ENCODE measurements at regions not wholly inside any gene's neighbourhood (a gene's known extent, or its start where the extent isn't known, plus 50 kb on each side); places are given as distances from the start of the nearest gene placed in this dataset.
"Not testable (repeated sequence)": the region's sequence is repeated elsewhere in the genome, so short reads cannot be mapped to it uniquely, and the experiment has no call there.

DNA sequence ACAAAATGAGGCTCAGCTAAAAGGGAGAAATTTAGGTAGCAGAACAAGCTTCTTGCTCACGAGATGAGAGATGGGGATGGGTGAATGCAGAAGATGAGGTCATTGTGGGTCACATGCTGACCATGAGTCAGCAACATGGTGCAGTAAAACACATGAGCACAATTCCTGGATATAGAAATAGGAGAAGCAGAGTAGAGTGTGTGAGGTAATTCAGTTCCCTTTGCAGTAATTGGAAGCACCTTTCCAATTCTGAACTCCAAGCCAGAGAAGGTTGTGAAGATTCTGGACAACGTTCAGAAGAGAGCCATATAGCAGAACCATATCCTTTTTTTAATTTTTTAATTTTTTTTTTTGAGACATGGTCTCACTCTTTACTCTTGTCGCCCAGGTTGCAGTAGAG lies 62.0 kb upstream of the LMNTD1 start:
- POLR2A ChIA-PET: no interaction called here

DNA sequence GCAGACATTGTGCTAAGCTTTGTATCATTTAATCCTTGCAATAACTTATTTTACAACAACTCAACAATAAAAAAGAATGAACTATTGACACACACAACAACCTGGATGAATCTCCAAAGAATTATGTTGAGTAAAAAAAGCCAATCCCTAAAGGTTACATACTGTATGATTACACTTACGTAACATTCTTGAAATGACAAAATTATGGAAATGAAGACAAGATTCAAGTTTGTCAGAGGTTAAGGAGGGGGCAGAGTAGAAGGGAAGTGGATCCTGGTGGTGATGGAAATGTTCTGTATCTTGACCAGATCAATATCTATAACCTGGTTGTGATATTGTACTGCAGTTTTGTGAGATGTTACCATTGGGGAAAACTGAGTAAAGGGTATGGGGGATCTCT lies 63.2 kb upstream of the LMNTD1 start:
- POLR2A ChIA-PET: no interaction called here
- CTCF ChIA-PET: no interaction called here

More for the DNA sequence above, 62.0 kb upstream of the LMNTD1 start:
- CTCF ChIA-PET: no interaction called here

DNA sequence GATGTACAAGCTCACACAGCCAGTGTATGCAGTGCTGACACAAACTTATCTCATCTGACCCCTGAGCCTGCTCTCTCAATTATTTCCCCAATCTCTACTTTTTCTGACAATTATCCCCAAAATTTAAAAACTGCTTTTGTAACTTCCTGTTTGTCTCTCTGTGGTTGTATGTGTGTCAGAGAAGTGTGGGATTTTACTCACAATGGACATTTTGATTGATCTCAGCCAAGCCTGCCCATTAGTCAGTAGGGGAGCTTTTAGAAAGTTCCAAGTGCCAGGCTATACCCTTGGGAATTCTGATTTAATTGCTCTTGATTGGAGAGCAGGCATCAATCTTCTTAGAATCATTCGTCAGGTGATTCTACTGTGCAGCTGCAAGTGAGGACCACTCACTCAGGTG lies 64.9 kb upstream of the LMNTD1 start:
- ChIA-PET CTCF (no interaction called here), POLR2A (no interaction called here)

GRCh38 chr12:25623816-25624215 lies 70.7 kb upstream of the LMNTD1 start:
- CTCF ChIA-PET: no interaction called here
- POLR2A ChIA-PET: no interaction called here

GRCh38 chr12:25625146-25625545 lies 72.1 kb upstream of the LMNTD1 start:
- CTCF ChIA-PET: no interaction called here

DNA sequence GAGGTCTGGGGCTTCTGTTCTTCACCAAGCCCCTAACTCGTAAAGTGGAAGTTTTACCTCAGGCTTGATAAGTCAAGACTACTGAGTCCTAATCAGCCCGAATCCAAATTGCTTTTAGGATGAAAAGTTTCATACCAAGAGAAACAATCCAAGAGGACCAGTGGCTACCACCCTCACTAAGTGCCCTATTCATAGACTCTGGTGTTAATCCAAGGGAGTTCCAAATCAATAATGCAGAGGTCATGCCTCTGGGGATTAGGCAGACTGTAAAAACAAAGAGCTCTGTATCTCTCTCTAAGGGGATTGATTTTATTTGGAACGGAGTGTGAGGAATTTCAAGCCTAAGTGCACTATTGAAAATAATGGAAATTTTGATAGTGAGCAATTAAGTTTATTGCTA lies 76.3 kb upstream of the LMNTD1 start:
- ChIA-PET POLR2A (no interaction called here), CTCF (no interaction called here)

More at GRCh38 chr12:25625146-25625545, 72.1 kb upstream of the LMNTD1 start:
- POLR2A ChIA-PET: no interaction called here

GRCh38 chr12:25630735-25631515 lies 77.8 kb upstream of the LMNTD1 start:
- POLR2A ChIA-PET, CTCF ChIA-PET: not testable (repeated sequence)

DNA sequence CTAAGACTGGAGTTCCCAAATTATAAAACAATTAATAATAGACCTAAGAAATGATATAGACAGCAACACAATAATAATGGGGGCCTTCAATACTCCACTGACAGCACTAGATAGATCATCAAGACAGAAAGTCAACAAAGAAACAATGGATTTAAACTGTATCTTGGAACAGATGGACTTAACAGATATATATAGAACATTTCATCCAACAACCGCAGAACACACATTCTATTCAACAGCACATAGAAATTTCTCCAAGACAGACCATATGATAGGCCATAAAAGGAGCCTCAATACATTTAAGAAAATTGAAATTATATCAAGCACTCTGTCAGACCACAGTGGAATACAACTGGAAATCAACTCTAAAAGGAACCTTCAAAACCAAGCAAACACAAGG lies 80.1 kb upstream of the LMNTD1 start:
- CTCF ChIA-PET, POLR2A ChIA-PET: not testable (repeated sequence)

DNA sequence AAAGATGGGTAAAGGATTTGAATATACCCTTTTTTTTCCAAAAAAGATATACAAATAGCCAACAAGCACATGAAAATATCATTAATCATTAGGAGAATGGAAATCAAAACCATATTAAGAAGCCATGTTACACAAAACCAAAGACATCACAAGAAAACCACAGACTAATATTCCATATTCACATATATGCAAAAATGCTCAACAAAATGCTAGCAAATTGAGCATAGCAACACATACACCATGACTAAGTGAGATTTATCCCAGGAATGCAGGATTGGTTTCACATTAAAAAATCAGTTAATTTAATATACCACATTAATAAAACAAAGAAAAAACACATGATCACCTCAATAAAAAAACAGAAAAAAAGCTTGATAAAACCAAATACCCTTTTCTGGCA lies 84.7 kb upstream of the LMNTD1 start:
- CTCF ChIA-PET: no interaction called here
- POLR2A ChIA-PET: no interaction called here

- POLR2A ChIA-PET: no interaction called here
These were observed 86.3 kb upstream of the LMNTD1 start for GRCh38 chr12:25639406-25639805.

DNA sequence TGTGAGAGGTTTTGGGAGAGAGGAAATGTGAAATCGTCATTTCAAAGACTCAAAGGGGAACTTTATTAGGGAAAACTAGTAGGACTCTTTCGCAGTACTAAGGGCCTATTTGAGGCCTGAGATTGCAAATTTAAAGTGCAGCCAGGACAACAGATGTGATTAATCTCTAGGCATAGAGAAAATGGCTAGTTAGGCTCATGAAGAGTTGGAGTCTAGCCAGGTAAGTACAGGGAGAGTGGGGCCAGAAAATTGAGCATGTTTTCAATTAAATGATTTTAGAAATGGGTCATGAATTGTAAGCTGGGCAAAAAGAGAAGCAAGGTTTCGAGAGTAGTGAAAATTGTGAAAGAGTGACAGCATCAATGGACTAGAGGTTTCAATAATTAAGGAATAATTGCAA lies 91.9 kb upstream of the LMNTD1 start:
- ChIA-PET POLR2A (interaction anchor here (0.6 kb wide), 1 partner anchor 67 kb away, joined by 20 read pairs; no protein-coding TSS in a partner anchor), CTCF (no interaction called here)

More at GRCh38 chr12:25639406-25639805, 86.3 kb upstream of the LMNTD1 start:
- CTCF ChIA-PET: no interaction called here

DNA sequence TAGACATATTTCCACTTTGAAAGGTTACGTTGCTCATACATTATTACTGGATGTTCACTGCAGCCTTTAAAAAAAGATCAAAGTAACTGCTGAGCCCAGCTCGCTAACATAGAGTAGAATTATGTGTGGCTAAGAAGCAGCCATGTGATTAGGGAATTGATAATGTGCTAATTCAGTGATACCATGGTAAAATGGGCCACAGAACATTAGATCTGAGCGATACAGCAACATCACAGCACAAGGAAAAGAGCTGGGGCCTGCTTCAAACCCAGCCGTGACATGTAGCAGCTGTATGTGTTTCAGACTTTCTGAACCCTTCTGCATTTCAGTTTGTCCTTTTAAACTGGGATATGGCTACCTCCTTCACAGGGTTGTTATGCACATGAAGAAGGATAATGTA lies 92.3 kb upstream of the LMNTD1 start:
- CTCF ChIA-PET: no interaction called here
- POLR2A ChIA-PET: interaction anchor here (0.6 kb wide), 1 partner anchor 67 kb away, joined by 20 read pairs; no protein-coding TSS in a partner anchor

GRCh38 chr12:25651931-25652330 lies 98.8 kb upstream of the LMNTD1 start:
- CTCF ChIA-PET: no interaction called here
- POLR2A ChIA-PET: no interaction called here

DNA sequence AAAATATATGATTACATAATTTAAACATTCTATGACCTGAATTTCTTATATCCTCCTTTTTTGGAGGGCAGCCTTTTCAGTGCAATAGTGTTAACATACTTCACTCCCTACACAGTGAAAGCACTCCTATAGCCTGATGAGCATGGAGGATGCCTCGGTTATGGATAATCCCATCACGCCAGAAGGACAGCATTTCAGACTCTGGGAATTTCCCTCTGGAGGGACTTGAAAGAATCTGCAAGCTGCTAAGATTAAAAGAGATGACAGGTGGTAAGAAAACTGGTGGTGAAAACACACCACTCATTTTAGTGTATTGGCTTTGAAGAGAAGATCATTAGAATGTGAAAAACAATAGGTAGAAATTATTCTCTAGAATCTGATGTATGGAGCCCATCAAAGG lies 99.3 kb upstream of the LMNTD1 start:
- POLR2A ChIA-PET: no interaction called here
- CTCF ChIA-PET: no interaction called here

GRCh38 chr12:25653487-25654175 lies 100.5 kb upstream of the LMNTD1 start:
- CTCF ChIA-PET: interaction anchor here (0.6 kb wide), 1 partner anchor 522 kb away, joined by 3 read pairs; no protein-coding TSS in a partner anchor
- POLR2A ChIA-PET: no interaction called here

DNA sequence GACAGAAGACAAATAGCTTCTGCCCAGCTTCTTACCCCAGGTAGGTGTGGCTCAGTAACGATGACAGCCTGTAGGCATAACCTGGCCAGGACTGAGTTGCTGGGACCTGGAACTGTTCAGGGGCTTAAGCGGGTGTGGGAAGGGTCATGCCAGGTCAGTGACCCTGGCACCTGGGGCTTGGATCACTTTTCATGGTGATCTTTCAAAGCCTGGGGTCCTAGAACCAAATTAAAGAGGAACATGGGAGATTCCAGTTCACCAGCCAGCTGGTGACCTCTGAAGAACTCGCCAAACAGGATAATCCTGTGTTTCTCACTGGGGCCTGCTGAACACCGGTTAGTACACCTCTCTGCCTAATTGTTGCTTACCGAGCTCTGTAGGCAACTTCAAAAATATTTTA lies 102.6 kb upstream of the LMNTD1 start:
- CTCF ChIA-PET: no interaction called here
- POLR2A ChIA-PET: no interaction called here

DNA sequence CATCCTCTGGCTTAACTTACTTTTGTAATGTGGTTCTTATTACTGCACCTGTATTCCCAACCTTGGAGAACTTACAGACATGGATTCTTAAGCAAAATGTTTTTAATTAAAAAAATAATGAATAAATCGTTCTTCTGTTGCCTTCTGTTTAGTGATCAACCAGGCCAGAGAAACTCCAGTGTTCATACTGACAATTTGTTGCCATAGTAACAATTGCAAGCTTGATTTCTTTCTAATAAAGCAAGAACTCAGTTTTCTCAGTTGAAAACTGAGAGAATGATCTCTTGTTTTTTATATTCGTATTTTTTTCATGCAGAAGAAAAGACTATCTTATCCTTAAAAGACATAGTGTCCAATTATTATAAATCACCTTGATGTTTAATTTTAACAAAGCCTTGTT lies 106.5 kb upstream of the LMNTD1 start:
- POLR2A ChIA-PET: no interaction called here
- CTCF ChIA-PET: no interaction called here

DNA sequence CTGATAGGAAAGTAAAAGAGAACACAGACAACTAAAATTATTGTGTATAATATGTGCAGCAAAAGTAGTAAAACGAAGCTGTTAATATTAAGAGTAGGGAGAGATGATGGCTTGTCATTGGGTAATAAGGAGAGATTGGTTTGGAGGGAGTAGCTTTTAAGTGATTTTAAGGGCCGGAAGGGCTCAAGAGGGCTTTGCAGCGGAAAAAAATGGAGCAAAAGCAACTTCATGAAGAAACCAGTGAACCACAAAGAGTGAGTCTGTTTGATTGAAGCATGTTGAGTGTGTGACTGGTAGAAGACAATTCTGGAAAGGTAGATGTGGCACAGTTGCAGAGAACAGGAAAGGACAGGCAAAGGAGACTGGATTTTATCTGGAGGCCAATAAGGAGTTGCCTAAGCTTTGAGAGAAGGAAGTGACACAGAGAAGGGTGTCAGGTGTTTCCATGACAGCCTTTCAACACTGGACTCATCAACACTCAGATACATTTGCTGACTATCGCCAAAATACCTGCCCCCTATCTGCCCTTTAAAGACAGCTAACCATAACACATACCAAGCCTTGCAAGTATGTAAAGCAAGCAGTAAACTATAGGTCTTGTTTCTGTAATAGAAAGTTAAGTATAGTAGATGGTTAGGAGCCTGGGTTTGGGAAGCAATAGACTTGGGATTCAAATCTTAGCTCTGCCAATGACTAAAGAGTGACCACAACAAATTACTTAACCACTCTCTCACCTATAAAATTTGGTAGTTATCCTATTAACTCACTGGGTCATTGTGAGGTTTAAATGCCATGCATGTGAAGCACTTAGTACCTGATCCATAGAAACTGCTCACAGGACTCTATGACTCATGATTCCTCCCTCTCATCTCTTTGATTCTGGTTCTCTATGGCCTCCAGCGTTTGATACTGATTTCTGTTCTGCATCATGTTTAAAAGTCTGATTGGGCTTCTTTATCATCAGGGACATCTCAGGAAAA lies 117.3 kb upstream of the LMNTD1 start:
- POLR2A ChIA-PET: no interaction called here
- CTCF ChIA-PET: no interaction called here

- POLR2A ChIA-PET: no interaction called here
- CTCF ChIA-PET: no interaction called here
These were observed 122.7 kb upstream of the LMNTD1 start for GRCh38 chr12:25675808-25676207.

- POLR2A ChIA-PET: interaction anchor here (0.6 kb wide), 1 partner anchor 21 kb away, joined by 3 read pairs; no protein-coding TSS in a partner anchor
- CTCF ChIA-PET: no interaction called here
These were observed 124.3 kb upstream of the LMNTD1 start for GRCh38 chr12:25677232-25677937.

Measured in activated CD8-positive, alpha-beta memory T cell treated with anti-CD3 and anti-CD28 coated beads for 36 hours (primary cell).